HCT116 (cell line): ENCODE measurements at regions not wholly inside any gene's neighbourhood (a gene's known extent, or its start where the extent isn't known, plus 50 kb on each side); places are given as distances from the start of the nearest gene placed in this dataset.

Source experiments
- ATAC-seq: fragments of 200-7000 bp; cut with Tn5 transposase; 2 replicates; pipeline ENCODE4 v1.9.1; 2020; ENCODE audit warnings: mild to moderate bottlenecking, moderate library complexity
- BruUV-seq: library from RNA; stranded (reverse); fragments of 400-500 nt; replicated peaks from 2 replicates; lab custom pipeline; 2021; lab: Mats Ljungman, UMichigan
- CTCF ChIA-PET: fragments of 300-600 bp; sonication (Branson Sonifier 250); formaldehyde crosslinking; loops from one replicate; lab custom pipeline; 2021; ENCODE audit warnings: antibody characterized with exemption; lab: Charles Lee
- POLR2A ChIA-PET: fragments of 300-600, 350-600 bp; sonication (Branson Sonifier 250); formaldehyde crosslinking; loops from one replicate; lab custom pipeline; 2021; ENCODE audit warnings: antibody characterized with exemption; lab: Charles Lee
- RAD21 ChIA-PET, 2 experiments: fragments of 300-600 bp; sonication (Branson Sonifier 250); formaldehyde crosslinking; loops; one replicate each; lab custom pipeline; 2023; ENCODE audit warnings: low total read pairs in 2 of 2; ENCODE audit not compliant: uncharacterized antibody in 2 of 2, unreplicated experiment in 2 of 2, low non-redundant PET in 1 of 2; lab: Charles Lee
- DNase-seq: peaks from one replicate; pipeline ENCODE4 v3.0.0-alpha.2; 2010; ENCODE audit warnings: low read depth, low spot score
- H2AFZ ChIP-seq: fragments of 200-600 bp; shearing (Covaris generic), sonication (generic); 2 replicates; pipeline ENCODE4 v1.6.1; 2017; ENCODE audit warnings: low read depth, mixed run types, mixed read lengths, antibody characterized with exemption, low read length; ENCODE audit not compliant: poor library complexity, severe bottlenecking
- H3K27ac ChIP-seq: 2 replicates; pipeline ENCODE4 v1.5.1; 2012; ENCODE audit warnings: low read depth, low read length
- H3K27me3 ChIP-seq: fragments of 200-600 bp; sonication (generic); 2 replicates; pipeline ENCODE4 v1.6.1; 2016; ENCODE audit warnings: mixed run types, low read length, mixed read lengths; ENCODE audit not compliant: insufficient read depth
- H3K36me3 ChIP-seq, 2 experiments: fragments of 200-500 bp in 1 of 2; fragments of 200-600 bp in 1 of 2; sonication (Bioruptor generic) in 1 of 2; sonication (generic) in 1 of 2; 2 replicates each; pipeline versions ENCODE4 v1.5.1 to v1.6.1; 2014 to 2016; ENCODE audit warnings: low read length in 2 of 2, inconsistent platforms in 1 of 2, mixed read lengths in 1 of 2, mixed run types in 1 of 2; ENCODE audit not compliant: insufficient read depth in 2 of 2, control insufficient read depth in 1 of 2
- H3K4me1 ChIP-seq, 2 experiments: fragments of 200-600 bp in 1 of 2; sonication (generic) in 1 of 2; 2 replicates each; pipeline versions ENCODE4 v1.5.1 to v1.6.1; 2012 to 2017; ENCODE audit warnings: low read length in 2 of 2, inconsistent platforms in 1 of 2, mild to moderate bottlenecking in 1 of 2, mixed read lengths in 1 of 2, mixed run types in 1 of 2, moderate library complexity in 1 of 2; ENCODE audit not compliant: insufficient read depth in 2 of 2, control insufficient read depth in 1 of 2
- H3K4me2 ChIP-seq: fragments of 200-600 bp; sonication (generic); 2 replicates; pipeline ENCODE4 v1.6.1; 2017; ENCODE audit warnings: mixed run types, low read length, mixed read lengths
- H3K4me3 ChIP-seq, 2 experiments: fragments of 200-600 bp in 1 of 2; sonication (generic) in 1 of 2; replicated peaks in 1 of 2; 2 replicates each; pipeline ENCODE4 v1.5.1; 2011 to 2016; ENCODE audit warnings: low read length in 2 of 2, control low read depth in 1 of 2, low read depth in 1 of 2, mild to moderate bottlenecking in 1 of 2, mixed read lengths in 1 of 2, mixed run types in 1 of 2
- H3K79me2 ChIP-seq: fragments of 200-600 bp; sonication (generic); 2 replicates; pipeline ENCODE4 v1.6.1; 2017; ENCODE audit warnings: mild to moderate bottlenecking, mixed run types, low read length, moderate library complexity, mixed read lengths; ENCODE audit not compliant: insufficient read depth
- H3K9ac ChIP-seq: fragments of 200-600 bp; sonication (generic); 2 replicates; pipeline ENCODE4 v1.6.1; 2016; ENCODE audit warnings: low read length, mixed read lengths
- H3K9me2 ChIP-seq: fragments of 200-600 bp; sonication (generic), shearing (Covaris generic); 2 replicates; pipeline ENCODE4 v1.6.1; 2017; ENCODE audit warnings: mixed run types, mild to moderate bottlenecking, moderate library complexity; ENCODE audit not compliant: insufficient read depth
- H3K9me3 ChIP-seq, 2 experiments: fragments of 200-500 bp in 1 of 2; fragments of 200-600 bp in 1 of 2; sonication (Bioruptor generic) in 1 of 2; sonication (generic) in 1 of 2; 2 replicates each; pipeline ENCODE4 v1.6.1; 2014 to 2017; ENCODE audit warnings: low read length in 2 of 2, mixed read lengths in 2 of 2, inconsistent platforms in 1 of 2, low read depth in 1 of 2, mild to moderate bottlenecking in 1 of 2, mixed run types in 1 of 2, moderate library complexity in 1 of 2; ENCODE audit not compliant: control insufficient read depth in 1 of 2, insufficient read depth in 1 of 2
- H4K20me1 ChIP-seq: fragments of 200-600 bp; sonication (generic), shearing (Covaris generic); 2 replicates; pipeline ENCODE4 v1.6.1; 2017; ENCODE audit warnings: mixed run types, mild to moderate bottlenecking, moderate library complexity; ENCODE audit not compliant: insufficient read depth
- CBX3 ChIP-seq: IDR thresholded peaks from 2 replicates; pipeline ENCODE4 v1.6.1; 2012; ENCODE audit warnings: low read depth
- EZH2 ChIP-seq: fragments of 200-600 bp; sonication (generic); IDR thresholded peaks from 2 replicates; pipeline ENCODE4 v1.6.1; 2017; ENCODE audit warnings: antibody characterized with exemption, mixed run types
- FOSL1 ChIP-seq: IDR thresholded peaks from 2 replicates; pipeline ENCODE4 v1.6.1; 2012; ENCODE audit warnings: low read depth
- JUND ChIP-seq: IDR thresholded peaks from 2 replicates; pipeline ENCODE4 v1.6.1; 2012
- POLR2AphosphoS5 ChIP-seq: IDR thresholded peaks from 2 replicates; pipeline ENCODE4 v1.6.1; 2011; ENCODE audit warnings: mild to moderate bottlenecking, low read depth, low read length, moderate library complexity
- YY1 ChIP-seq: IDR thresholded peaks from 2 replicates; pipeline ENCODE4 v1.6.1; 2011; ENCODE audit warnings: low read length, low read depth, moderate library complexity, mild to moderate bottlenecking; ENCODE audit not compliant: insufficient replicate concordance; ENCODE audit errors: extremely low read depth
- ZNF274 ChIP-seq: fragments of 200-500 bp; sonication (Bioruptor generic); IDR thresholded peaks from 2 replicates; pipeline ENCODE4 v1.6.1; 2014; ENCODE audit warnings: mild to moderate bottlenecking, low read depth, low read length, inconsistent platforms
- intact Hi-C: fragments of 100-400 bp; cut with micrococcal nuclease; formaldehyde crosslinking; loops from 2 replicates; pipeline ENCODE4 v1.10.0; 2022
- TF ChIP-seq, protein P1 (sequence below): IDR thresholded peaks from 2 replicates; pipeline ENCODE4 v1.6.1; 2012
- TF ChIP-seq, protein P2 (sequence below): IDR thresholded peaks from 2 replicates; pipeline ENCODE4 v1.6.1; 2011; ENCODE audit warnings: mild to moderate bottlenecking, low read length, moderate library complexity; ENCODE audit not compliant: insufficient replicate concordance; ENCODE audit errors: extremely low read depth
- TF ChIP-seq, protein P3 (sequence below), 3 experiments: fragments of 200-600 bp in 1 of 3; sonication (generic) in 1 of 3; IDR thresholded peaks in 2 of 3; conservative IDR thresholded peaks in 1 of 3; 2 replicates each; pipeline ENCODE4 v1.5.1; 2012 to 2017; ENCODE audit warnings: low read depth in 2 of 3, low read length in 2 of 3, antibody characterized with exemption in 1 of 3, borderline replicate concordance in 1 of 3, control low read depth in 1 of 3, mild to moderate bottlenecking in 1 of 3, mixed read lengths in 1 of 3, mixed run types in 1 of 3, moderate library complexity in 1 of 3; ENCODE audit not compliant: insufficient read depth in 1 of 3

DNA sequence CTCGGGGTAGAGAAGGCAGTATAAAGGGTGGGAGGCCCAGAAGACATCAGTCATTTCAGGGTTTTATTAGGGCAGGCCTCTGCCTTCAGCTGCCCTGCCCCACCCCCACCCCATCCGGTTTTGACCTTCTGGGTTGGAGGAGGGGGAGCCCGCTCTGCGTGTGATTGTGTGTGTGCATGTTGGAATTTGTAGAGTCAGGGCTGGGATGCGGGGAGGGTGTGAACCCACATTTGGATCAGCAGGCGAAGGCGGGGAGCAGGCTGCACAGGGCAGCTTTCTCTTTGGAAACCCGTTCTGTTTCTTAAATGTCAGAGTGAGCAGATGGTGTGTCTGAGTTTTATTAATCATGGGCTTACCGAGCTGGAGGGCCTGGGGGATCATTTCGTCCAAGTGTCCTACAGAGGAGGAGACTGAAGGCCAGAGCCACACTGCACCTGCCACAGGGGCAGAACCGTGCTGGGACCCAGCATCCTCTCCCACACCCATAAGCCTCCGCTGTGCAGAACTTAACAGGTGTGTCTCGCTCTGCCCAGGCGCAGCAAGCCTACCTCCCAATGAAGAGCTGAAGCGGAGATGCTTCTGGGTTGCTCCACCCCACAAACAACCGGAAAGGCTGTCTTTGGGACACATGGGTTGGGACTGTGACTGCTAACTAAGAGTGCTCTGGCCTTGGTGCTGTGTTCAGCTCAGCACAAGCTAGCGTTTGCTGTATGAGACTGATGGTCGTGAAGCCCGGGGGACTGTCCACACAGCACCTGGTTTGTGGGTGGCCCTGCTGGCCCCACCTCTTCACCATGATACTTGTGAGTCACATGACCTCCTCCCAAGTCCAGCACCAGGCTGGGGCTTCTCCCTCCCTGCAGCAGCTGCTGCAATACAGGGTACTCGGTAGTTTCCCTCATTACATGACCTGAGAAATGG, 70.9 kb upstream of the GSE1 start:
- RAD21 ChIA-PET = no interaction called here
- no TSS peak for BruUV-seq
- H4K20me1 ChIP-seq = no peaks in the 10 kb centered on the region
- CTCF ChIA-PET = no interaction called here
- H3K9me3 ChIP-seq = peaks cover 0 to 7% of the 10 kb centered on the region in 2 experiments; a peak in 1 of 4 replicates
- H3K27me3 ChIP-seq = no peaks in the 10 kb centered on the region
- no peak overlapping the region for H3K27ac ChIP-seq
- POLR2A ChIA-PET = interaction anchor here (0.6 kb wide), 1 partner anchor 70 kb away, joined by 3 read pairs; no protein-coding TSS in a partner anchor
- peak; percentile 21; the same call in 1 of the 2 replicates for ATAC-seq
- no peaks in the 10 kb centered on the region for H3K9me2 ChIP-seq
- H2AFZ ChIP-seq = no peak overlapping the region
- H3K79me2 ChIP-seq = no peaks in the 10 kb centered on the region
- H3K4me2 ChIP-seq = no peak overlapping the region
- H3K4me3 ChIP-seq = no peak overlapping the region
- peaks cover 0 to 9% of the 10 kb centered on the region in 2 experiments; a peak in 2 of 4 replicates for H3K4me1 ChIP-seq
- DNase-seq = no peak
- intact Hi-C loops = no loop called here
- no peak overlapping the region for H3K9ac ChIP-seq
- no peaks in the 10 kb centered on the region for H3K36me3 ChIP-seq
- TF ChIP-seq POLR2AphosphoS5 (no peak), ZNF274 (no peak), EZH2 (no peak), JUND (no peak), YY1 (no peak), FOSL1 (no peak), CBX3 (no peak)
- TF ChIP-seq, protein P1, sequence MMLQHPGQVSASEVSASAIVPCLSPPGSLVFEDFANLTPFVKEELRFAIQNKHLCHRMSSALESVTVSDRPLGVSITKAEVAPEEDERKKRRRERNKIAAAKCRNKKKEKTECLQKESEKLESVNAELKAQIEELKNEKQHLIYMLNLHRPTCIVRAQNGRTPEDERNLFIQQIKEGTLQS = no peak
- TF ChIP-seq, protein P2, sequence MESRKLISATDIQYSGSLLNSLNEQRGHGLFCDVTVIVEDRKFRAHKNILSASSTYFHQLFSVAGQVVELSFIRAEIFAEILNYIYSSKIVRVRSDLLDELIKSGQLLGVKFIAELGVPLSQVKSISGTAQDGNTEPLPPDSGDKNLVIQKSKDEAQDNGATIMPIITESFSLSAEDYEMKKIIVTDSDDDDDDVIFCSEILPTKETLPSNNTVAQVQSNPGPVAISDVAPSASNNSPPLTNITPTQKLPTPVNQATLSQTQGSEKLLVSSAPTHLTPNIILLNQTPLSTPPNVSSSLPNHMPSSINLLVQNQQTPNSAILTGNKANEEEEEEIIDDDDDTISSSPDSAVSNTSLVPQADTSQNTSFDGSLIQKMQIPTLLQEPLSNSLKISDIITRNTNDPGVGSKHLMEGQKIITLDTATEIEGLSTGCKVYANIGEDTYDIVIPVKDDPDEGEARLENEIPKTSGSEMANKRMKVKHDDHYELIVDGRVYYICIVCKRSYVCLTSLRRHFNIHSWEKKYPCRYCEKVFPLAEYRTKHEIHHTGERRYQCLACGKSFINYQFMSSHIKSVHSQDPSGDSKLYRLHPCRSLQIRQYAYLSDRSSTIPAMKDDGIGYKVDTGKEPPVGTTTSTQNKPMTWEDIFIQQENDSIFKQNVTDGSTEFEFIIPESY = no peak
- TF ChIP-seq, protein P3, sequence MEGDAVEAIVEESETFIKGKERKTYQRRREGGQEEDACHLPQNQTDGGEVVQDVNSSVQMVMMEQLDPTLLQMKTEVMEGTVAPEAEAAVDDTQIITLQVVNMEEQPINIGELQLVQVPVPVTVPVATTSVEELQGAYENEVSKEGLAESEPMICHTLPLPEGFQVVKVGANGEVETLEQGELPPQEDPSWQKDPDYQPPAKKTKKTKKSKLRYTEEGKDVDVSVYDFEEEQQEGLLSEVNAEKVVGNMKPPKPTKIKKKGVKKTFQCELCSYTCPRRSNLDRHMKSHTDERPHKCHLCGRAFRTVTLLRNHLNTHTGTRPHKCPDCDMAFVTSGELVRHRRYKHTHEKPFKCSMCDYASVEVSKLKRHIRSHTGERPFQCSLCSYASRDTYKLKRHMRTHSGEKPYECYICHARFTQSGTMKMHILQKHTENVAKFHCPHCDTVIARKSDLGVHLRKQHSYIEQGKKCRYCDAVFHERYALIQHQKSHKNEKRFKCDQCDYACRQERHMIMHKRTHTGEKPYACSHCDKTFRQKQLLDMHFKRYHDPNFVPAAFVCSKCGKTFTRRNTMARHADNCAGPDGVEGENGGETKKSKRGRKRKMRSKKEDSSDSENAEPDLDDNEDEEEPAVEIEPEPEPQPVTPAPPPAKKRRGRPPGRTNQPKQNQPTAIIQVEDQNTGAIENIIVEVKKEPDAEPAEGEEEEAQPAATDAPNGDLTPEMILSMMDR (IDR thresholded peaks at IDR 0.05 in 2 of 3, conservative IDR thresholded peaks at IDR 0.05 in 1 of 3; ENCODE audit: borderline replicate concordance in 1 of 3, insufficient read depth in 1 of 3, low read depth in 2 of 3, low read length in 2 of 3) = no peak
